ENCODE measurements at regions not wholly inside any gene's neighbourhood (a gene's known extent, or its start where the extent isn't known, plus 50 kb on each side); places are given as distances from the start of the nearest gene placed in this dataset.

GRCh38 chr3:182703233-182703632 is 90.1 kb upstream of the ATP11B start:
- DNase-seq = no peak

DNA sequence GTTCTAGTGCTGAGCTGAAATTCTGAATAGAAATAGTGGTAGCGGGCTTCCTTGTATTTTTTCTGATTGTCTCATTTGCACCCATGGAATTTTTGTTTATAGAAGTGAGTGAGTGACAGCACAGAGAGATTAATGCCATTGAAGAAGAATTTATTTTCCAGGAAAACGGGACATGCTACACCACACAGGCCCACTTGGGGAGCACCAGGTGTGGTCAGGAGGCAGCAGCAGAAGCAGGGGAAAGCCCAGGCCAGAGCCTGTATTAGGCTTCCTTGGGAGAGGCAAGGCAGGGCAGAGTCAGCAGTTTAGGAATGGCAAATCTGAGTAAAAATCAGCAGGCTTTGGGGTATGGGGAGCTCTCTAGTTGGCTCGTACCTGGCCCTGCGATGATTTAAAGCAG is 88.4 kb upstream of the ATP11B start:
- no peak for DNase-seq

GRCh38 chr3:182708810-182709209 is 84.5 kb upstream of the ATP11B start:
- no peak for DNase-seq

DNA sequence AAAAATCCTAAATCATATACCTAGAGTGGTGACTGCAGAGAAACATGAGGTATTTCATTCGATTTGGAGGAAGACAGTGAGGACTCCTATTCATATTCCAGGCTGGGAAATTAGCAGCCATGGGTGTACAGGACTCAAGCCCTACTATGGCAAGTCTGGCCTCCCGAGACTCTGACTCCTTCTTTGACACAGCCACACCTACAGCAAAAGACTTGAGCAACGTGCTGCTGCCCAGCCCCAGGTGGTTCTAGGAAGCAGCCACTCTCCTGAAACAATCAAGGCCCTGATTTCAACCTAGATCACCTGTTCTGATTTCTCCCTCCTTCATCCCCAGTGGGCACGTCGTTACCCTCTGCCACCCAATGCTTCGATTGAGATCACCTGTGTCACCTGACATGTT is 84.0 kb upstream of the ATP11B start:
- no peak for DNase-seq

DNA sequence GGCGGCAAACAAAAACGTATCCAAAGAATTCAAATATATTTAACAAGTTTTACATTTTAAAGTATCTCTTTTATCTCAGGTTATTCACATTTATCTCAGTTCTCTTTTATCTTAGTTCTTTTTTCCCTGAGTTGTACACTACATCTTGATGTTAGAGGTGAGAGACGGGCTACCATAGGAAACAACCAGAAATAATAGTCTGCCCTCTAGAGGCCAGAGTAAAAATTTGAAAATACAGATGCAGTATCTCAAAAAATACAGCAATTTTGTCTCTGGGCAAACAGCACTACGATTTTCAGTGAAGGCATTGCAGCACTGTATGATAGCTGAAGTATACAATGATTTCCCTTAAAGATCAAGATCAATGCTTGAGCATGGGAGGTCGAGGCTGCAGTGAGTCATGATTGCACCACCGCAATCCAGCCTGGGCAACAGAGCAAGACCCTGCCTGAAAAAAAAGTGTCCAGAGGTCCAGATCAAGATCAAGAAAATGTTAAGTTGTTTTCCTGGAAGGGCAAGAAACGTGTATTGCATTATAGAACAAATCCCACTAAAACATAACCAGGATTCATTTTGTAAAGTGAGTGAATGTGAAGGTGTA is 82.6 kb upstream of the ATP11B start:
- DNase-seq = no peak

GRCh38 chr3:182711261-182711683 is 82.0 kb upstream of the ATP11B start:
- DNase-seq = no peak

DNA sequence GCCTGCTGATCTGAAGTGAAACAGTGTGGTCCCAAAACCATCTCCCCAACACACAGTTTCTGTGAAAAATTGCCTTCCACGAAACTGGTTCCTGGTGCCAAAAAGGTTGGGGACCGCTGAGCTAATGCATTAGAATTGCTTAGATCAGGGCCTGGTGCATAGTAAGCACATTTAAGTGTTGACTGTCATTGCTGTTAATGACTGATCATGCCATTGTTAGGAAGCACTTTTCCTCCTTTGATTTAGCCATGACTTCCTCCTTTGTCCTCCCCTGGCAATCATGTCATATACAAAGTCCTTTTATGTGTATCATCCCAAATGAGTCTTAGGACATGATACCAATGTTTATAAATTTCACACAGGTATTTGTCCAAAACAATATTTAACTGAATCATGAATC is 81.5 kb upstream of the ATP11B start:
- no peak for DNase-seq

DNA sequence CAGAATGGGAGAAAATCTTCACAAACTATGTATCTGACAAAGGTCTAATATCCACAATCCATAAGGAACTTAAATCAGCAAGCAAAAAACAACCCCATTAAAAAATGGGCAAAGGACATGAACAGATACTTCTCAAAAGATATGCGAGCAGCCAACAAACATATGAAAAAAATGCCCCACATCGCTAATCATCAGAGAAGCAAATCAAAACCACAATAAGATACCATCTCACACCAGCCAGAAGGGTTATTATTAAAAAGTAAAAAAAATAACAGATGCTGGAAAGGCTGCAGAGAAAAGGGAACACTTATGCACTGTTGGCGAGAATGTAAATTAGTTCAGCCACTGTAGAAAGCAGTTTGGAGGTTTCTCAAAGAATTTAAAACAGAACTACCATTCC is 80.2 kb upstream of the ATP11B start:
- DNase-seq = no peak

DNA sequence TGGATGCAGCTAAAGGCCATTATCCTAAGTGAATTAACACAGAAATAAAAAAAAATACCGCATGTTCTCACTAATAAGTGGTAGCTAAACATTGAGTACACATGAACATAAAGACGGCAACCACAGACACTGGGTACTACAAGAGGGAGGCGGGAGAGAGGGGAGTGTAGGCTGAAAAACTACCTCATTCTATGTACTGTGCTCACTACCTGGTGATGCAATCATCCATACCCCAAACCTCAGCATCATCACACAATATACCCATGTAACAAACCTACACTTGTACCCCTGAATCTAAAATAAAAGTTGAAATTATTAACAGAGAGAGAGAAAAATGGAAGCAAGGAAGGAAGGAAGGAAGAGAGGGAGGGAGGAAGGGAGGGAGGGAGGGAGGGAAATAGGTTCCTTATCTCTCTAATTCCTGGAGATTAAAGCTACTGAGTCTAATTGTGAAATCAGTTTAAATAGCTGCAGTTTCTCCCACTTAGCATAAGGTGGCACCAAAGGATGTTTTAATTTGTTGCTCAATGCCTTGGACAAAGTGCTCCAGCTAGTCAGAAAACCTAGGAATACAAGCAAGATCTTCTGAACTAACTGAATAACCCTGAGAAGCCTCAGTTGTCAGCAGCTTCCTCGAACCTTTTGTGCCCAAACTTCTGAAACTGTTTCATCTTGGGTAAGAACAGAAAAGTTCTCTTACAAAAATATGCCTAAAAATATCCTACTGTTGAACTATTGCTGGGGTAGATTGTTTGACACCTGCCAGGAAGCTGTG is 79.4 kb upstream of the ATP11B start:
- DNase-seq = peak; percentile 49

DNA sequence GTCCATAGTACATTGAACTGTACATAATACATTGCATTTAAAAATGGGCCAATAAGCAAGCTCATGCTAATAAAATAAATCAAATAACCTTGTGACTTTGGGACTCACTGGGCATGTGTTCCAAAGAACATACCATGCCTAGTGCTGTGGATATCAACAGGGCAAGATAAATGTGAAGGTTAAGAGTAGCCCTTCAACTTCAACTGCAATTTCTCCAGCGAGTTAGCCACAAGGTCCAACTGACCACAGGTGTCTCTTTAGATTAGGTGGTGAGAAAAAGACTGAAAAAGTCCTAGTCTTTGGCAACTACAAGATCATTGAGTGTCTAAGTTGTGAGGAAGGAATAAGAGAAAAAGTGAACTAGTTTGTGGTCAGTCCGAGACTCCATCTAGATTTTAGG is 78.3 kb upstream of the ATP11B start:
- no peak for DNase-seq

DNA sequence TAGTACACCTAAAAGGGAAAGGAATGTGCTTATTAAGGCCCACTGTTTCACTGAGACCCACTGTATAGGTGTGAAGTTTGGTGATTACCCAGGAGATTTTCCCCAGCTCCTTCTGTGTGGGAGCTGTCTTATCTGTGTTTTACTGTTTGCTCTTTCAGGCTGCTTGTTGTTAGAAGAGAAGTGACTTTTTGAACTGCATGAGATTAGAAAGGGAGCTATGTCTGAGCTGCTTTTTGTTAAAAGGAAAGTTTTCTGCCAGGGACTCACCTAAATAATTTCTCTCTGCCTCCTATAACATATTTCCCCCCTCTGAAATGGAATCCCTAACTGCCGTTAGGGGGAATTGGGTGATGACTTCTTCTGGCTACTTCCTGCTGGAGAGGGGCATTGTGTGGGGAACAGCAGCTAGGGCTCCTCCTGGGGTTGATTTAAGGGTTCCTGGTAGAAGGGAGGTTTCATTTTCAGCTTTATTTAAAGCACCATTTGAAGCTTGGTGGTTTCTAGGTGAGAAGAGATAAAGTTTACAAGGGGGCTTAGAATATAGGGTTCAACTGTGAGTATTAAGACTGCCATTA is 77.1 kb upstream of the ATP11B start:
- no peak for DNase-seq

- DNase-seq = no peak
These were observed 76.1 kb upstream of the ATP11B start for GRCh38 chr3:182717216-182717615.

GRCh38 chr3:182722907-182723306 is 70.4 kb upstream of the ATP11B start:
- DNase-seq = no peak

DNA sequence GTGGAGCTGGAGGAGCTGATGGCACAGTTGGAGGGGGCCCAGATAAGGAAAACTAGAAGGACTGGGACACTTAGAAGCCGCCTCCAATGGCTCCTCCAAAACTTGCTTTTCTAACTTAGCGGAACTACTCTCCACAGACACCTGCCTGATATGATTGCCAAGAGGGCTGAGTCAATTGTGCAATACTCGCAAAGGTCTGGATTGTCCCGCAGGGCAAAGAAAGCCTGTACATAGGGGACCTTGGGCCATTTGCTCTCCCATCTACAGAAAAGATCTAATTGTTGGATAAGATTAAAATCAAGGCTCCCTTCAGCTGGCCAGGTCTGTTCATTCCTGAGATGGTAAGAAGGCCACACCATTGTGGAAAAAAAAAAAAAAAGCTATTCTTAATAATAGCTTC is 69.7 kb upstream of the ATP11B start:
- no peak for DNase-seq

DNA sequence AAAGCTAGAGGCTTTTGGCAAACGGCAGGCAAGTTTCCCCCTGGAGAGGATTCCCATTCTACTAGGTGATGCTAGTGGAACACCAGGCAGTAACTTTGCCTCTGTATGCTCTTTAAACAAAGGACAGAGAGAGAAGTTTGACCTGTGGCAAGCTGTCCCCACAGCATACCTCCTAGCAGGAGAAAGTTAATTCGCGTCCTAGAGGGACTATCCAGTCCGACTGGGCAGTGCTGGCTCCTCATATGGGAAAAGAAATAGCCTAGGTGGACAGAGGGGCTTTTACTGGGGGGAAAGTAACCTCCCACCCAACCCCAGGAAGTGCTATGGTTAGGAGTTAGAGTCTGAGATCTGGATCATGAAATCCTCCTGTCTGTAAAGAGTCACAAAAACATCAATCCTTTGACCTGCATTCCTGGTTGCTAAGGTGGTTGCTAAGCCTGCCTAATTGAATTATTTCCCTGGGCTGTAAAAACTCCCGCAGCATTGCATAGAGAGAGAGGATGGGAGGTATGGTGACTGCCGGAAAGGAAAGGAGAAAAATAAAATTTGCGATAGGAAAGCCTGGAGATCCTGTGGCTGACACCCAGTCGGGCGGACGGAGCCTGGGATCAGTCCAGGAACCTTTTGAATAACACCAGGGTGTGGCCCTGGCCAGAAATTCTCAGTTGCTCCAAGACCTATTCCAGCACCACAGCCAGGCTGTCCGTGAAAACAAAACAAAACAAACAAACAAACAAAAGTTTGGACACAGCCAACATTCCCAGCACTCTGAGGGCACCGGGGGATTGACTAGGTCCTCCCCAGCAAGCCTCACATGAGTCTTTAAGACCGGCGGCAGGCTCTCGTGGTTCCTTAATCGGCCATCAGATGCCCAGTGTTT is 67.7 kb upstream of the ATP11B start:
- no peak for DNase-seq

DNA sequence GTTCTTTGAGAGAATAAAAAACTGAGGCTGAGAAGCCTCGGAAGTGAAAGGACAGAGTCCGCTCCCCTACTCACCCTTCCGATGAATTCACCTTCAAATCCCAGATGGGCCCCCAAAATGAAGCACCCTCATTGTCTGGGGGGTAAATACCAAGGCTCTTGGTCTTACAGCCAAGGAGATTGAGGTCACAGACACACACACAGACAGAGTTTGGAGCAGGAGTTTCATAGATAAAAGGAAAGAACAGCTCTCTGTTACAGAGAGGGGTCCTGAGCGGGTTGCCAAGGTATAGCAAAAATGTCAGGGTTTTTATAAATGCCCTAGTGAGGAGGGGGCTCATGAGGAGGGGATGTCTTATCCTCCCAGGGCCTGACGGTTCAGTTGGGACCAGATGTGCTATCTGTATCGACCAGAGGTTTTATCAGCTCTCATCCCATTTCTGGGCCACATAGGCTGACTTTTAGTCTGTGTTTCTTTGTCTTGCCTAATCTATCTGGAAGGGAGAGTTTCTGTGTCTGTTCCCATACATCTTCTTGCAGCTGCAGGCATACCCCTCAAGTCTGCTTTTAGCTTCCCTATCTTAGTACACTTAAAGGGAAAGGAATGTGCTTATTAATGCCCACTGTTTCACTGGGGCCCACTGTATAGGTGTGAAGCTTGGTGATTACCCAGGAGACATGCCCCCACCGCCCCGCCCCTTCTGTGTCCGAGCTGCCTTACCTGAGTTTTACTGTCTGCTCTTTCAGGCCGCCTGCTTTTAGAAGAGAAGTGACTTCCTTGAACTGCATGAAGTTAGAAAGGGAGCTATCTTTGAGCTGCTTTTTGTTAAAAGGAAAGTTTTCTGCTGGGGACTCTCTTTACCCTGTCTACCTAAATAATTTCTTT is 66.8 kb upstream of the ATP11B start:
- DNase-seq = no peak

- DNase-seq = no peak
These were observed 65.1 kb upstream of the ATP11B start for GRCh38 chr3:182728238-182728637.

- DNase-seq = no peak
These were observed 63.2 kb upstream of the ATP11B start for GRCh38 chr3:182729903-182730674.

- no peak for DNase-seq
These were observed 62.6 kb upstream of the ATP11B start for GRCh38 chr3:182730675-182731042.

- DNase-seq = no peak
These were observed 61.5 kb upstream of the ATP11B start for GRCh38 chr3:182731764-182732163.

GRCh38 chr3:182732232-182733015 is 60.9 kb upstream of the ATP11B start:
- no peak for DNase-seq

All from NCI-H1436 treated with DMSO at 0.1 percent for 48 hours (cell line).